SK-N-SH treated with all-trans-retinoic acid at 6 μM for 48 hours (cell line): ENCODE measurements at regions not wholly inside any gene's neighbourhood (a gene's known extent, or its start where the extent isn't known, plus 50 kb on each side); places are given as distances from the start of the nearest gene placed in this dataset.

Source experiments
- CSDC2 ChIP-seq: fragments of 250-450 bp; sonication (Bioruptor Pico); IDR thresholded peaks from 2 replicates; pipeline ENCODE4 v1.5.0; 2020; ENCODE audit warnings: mild to moderate bottlenecking, moderate library complexity
- ESRRG ChIP-seq: fragments of 250-450 bp; sonication (Bioruptor Pico); IDR thresholded peaks from 2 replicates; pipeline ENCODE4 v1.6.1; 2021; ENCODE audit warnings: mild to moderate bottlenecking
- GLIS3 ChIP-seq: fragments of 250-450 bp; sonication (Bioruptor Pico); IDR thresholded peaks from 2 replicates; pipeline ENCODE4 v1.5.0; 2020; ENCODE audit warnings: mild to moderate bottlenecking, moderate library complexity
- ISL1 ChIP-seq: fragments of 250-450 bp; sonication (Bioruptor Pico); IDR thresholded peaks from 2 replicates; pipeline ENCODE4 v2.1.2; 2022; ENCODE audit warnings: mild to moderate bottlenecking, moderate library complexity
- PPARA ChIP-seq: fragments of 250-450 bp; sonication (Bioruptor Pico); IDR thresholded peaks from 2 replicates; pipeline ENCODE4 v1.5.0; 2020; ENCODE audit warnings: mild to moderate bottlenecking, borderline replicate concordance
- RARB ChIP-seq: fragments of 250-450 bp; sonication (Bioruptor Pico); IDR thresholded peaks from 2 replicates; pipeline ENCODE4 v1.8.0; 2021; ENCODE audit warnings: mild to moderate bottlenecking, moderate library complexity
- TOX ChIP-seq: fragments of 250-450 bp; sonication (Bioruptor Pico); IDR thresholded peaks from 2 replicates; pipeline ENCODE4 v1.8.0; 2021; ENCODE audit warnings: mild to moderate bottlenecking, moderate library complexity, borderline replicate concordance
- ZFP3 ChIP-seq: fragments of 250-450 bp; sonication (Bioruptor Pico); IDR thresholded peaks from 2 replicates; pipeline ENCODE4 v1.5.0; 2020; ENCODE audit warnings: mild to moderate bottlenecking, moderate library complexity
- ZFP30 ChIP-seq: fragments of 450-650 bp; formaldehyde crosslinking; IDR thresholded peaks from 2 replicates; pipeline ENCODE4 v1.5.0; 2022; ENCODE audit warnings: mild to moderate bottlenecking, moderate library complexity
- ZNF70 ChIP-seq: fragments of 450-650 bp; formaldehyde crosslinking; IDR thresholded peaks from 2 replicates; pipeline ENCODE4 v1.5.0; 2020; ENCODE audit warnings: mild to moderate bottlenecking, moderate library complexity
- TF ChIP-seq, protein P1 (sequence below): fragments of 250-450 bp; sonication (Bioruptor Pico); IDR thresholded peaks from 2 replicates; pipeline ENCODE4 v1.5.1; 2021; ENCODE audit warnings: mild to moderate bottlenecking, moderate library complexity
- TF ChIP-seq, protein P2 (sequence below): fragments of 250-450 bp; sonication (Bioruptor Pico); IDR thresholded peaks from 2 replicates; pipeline ENCODE4 v1.8.0; 2020; ENCODE audit warnings: mild to moderate bottlenecking, moderate library complexity, borderline replicate concordance
- TF ChIP-seq, protein P3 (sequence below): fragments of 250-450 bp; sonication (Bioruptor Pico); IDR thresholded peaks from 2 replicates; pipeline ENCODE4 v1.5.1; 2020; ENCODE audit warnings: low read depth, mild to moderate bottlenecking, moderate library complexity
- TF ChIP-seq, protein P4 (sequence below): fragments of 250-450 bp; sonication (Bioruptor Pico); IDR thresholded peaks from 2 replicates; pipeline ENCODE4 v1.8.0; 2021; ENCODE audit warnings: low read depth, mild to moderate bottlenecking, moderate library complexity, borderline replicate concordance

DNA sequence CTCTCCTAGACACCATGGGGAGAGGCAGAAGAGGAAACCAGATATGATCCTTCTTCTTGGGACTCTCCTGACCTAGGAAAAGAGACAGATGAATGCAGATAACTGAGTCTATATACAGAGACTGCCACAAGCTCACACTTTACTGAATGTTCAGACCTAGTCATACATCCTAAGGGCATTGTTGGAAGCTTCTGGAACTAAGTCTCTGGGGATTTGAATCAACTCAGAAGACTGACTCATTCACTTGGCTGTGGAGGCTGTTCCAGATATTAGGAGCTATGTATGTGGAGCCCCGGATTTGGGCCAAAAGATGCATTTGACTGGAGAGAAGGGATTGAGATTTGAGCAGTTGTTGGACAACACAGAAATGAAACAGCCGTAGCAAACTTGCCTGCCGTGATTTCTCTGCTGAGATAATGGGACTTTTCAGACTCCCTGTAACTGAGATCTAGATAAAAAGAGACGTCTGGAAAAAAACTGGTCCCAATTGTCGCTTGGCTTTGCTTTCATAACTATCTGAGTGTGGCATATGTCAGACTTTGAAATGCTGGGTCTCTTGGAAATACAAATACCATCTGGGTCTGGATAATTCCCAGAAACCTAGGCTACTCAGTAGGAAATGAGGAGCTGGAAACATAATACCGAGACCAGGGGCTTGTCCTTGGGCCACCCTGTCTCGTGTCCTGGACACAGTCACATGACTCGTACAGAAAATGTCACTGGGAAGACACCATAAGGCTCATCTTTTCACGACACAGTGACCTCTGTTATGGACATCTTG lies 396.8 kb downstream of the NUAK1 start:
- TF ChIP-seq, protein P1, sequence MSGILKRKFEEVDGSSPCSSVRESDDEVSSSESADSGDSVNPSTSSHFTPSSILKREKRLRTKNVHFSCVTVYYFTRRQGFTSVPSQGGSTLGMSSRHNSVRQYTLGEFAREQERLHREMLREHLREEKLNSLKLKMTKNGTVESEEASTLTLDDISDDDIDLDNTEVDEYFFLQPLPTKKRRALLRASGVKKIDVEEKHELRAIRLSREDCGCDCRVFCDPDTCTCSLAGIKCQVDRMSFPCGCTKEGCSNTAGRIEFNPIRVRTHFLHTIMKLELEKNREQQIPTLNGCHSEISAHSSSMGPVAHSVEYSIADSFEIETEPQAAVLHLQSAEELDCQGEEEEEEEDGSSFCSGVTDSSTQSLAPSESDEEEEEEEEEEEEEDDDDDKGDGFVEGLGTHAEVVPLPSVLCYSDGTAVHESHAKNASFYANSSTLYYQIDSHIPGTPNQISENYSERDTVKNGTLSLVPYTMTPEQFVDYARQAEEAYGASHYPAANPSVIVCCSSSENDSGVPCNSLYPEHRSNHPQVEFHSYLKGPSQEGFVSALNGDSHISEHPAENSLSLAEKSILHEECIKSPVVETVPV (CRISPR knock-in tag): no peak
- no peak for TF ChIP-seq CSDC2 (CRISPR knock-in tag)
- TF ChIP-seq TOX (CRISPR knock-in tag): no peak
- no peak for TF ChIP-seq ZNF70 (CRISPR knock-in tag)
- TF ChIP-seq ZFP3 (CRISPR knock-in tag): no peak
- TF ChIP-seq, protein P2, sequence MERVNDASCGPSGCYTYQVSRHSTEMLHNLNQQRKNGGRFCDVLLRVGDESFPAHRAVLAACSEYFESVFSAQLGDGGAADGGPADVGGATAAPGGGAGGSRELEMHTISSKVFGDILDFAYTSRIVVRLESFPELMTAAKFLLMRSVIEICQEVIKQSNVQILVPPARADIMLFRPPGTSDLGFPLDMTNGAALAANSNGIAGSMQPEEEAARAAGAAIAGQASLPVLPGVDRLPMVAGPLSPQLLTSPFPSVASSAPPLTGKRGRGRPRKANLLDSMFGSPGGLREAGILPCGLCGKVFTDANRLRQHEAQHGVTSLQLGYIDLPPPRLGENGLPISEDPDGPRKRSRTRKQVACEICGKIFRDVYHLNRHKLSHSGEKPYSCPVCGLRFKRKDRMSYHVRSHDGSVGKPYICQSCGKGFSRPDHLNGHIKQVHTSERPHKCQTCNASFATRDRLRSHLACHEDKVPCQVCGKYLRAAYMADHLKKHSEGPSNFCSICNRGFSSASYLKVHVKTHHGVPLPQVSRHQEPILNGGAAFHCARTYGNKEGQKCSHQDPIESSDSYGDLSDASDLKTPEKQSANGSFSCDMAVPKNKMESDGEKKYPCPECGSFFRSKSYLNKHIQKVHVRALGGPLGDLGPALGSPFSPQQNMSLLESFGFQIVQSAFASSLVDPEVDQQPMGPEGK (CRISPR knock-in tag): no peak
- TF ChIP-seq, protein P3, sequence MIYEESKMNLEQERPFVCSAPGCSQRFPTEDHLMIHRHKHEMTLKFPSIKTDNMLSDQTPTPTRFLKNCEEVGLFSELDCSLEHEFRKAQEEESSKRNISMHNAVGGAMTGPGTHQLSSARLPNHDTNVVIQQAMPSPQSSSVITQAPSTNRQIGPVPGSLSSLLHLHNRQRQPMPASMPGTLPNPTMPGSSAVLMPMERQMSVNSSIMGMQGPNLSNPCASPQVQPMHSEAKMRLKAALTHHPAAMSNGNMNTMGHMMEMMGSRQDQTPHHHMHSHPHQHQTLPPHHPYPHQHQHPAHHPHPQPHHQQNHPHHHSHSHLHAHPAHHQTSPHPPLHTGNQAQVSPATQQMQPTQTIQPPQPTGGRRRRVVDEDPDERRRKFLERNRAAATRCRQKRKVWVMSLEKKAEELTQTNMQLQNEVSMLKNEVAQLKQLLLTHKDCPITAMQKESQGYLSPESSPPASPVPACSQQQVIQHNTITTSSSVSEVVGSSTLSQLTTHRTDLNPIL (CRISPR knock-in tag): 0 out of 2 replicates have a peak, but pooled peaks have one; percentile 19
- no peak for TF ChIP-seq RARB (CRISPR knock-in tag)
- no peak for TF ChIP-seq PPARA
- no peak for TF ChIP-seq ZFP30 (CRISPR knock-in tag)
- TF ChIP-seq GLIS3 (CRISPR knock-in tag): no peak
- TF ChIP-seq, protein P4, sequence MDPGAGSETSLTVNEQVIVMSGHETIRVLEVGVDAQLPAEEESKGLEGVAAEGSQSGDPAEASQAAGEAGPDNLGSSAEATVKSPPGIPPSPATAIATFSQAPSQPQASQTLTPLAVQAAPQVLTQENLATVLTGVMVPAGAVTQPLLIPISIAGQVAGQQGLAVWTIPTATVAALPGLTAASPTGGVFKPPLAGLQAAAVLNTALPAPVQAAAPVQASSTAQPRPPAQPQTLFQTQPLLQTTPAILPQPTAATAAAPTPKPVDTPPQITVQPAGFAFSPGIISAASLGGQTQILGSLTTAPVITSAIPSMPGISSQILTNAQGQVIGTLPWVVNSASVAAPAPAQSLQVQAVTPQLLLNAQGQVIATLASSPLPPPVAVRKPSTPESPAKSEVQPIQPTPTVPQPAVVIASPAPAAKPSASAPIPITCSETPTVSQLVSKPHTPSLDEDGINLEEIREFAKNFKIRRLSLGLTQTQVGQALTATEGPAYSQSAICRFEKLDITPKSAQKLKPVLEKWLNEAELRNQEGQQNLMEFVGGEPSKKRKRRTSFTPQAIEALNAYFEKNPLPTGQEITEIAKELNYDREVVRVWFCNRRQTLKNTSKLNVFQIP (CRISPR knock-in tag): no peak
- TF ChIP-seq ISL1 (CRISPR knock-in tag): peak; percentile 67
- TF ChIP-seq ESRRG: no peak
